GM23338 (cell line): ENCODE measurements at regions not wholly inside any gene's neighbourhood (a gene's known extent, or its start where the extent isn't known, plus 50 kb on each side); places are given as distances from the start of the nearest gene placed in this dataset.

ENCODE experiments used
- ATAC-seq: fragments of 200-7000 bp; cut with Tn5 transposase; 3 replicates; pipeline ENCODE4 v1.9.1; 2020
- DNase-seq: peaks from one replicate; pipeline ENCODE4 v3.0.0-alpha.2; 2015; ENCODE audit warnings: low spot score
- H2AFZ ChIP-seq: fragments of 200-600 bp; sonication (generic); 2 replicates; pipeline ENCODE4 v1.8.0; 2016; ENCODE audit warnings: antibody characterized with exemption, mild to moderate bottlenecking, moderate library complexity
- H3F3A ChIP-seq: fragments of 200-600 bp; sonication (generic); replicated peaks from 2 replicates; pipeline ENCODE4 v1.8.0; 2017; ENCODE audit warnings: antibody characterized with exemption, mixed run types, low read depth
- H3K27ac ChIP-seq: fragments of 200-600 bp; sonication (generic); 2 replicates; pipeline ENCODE4 v1.6.1; 2016; ENCODE audit warnings: low read depth
- H3K27me3 ChIP-seq: fragments of 200-600 bp; sonication (generic); 2 replicates; pipeline ENCODE4 v1.8.0; 2016; ENCODE audit warnings: mild to moderate bottlenecking, mixed run types, moderate library complexity; ENCODE audit not compliant: insufficient read depth
- H3K36me3 ChIP-seq: fragments of 200-600 bp; sonication (generic); 2 replicates; pipeline ENCODE4 v1.8.0; 2016; ENCODE audit warnings: mild to moderate bottlenecking; ENCODE audit not compliant: insufficient read depth
- H3K4me1 ChIP-seq: fragments of 200-600 bp; sonication (generic); 2 replicates; pipeline ENCODE4 v1.8.0; 2016; ENCODE audit warnings: mild to moderate bottlenecking, moderate library complexity; ENCODE audit not compliant: insufficient read depth
- H3K4me2 ChIP-seq: fragments of 200-600 bp; sonication (generic); 2 replicates; pipeline ENCODE4 v1.7.1; 2017; ENCODE audit warnings: mixed run types
- H3K4me3 ChIP-seq: fragments of 200-600 bp; sonication (generic); 2 replicates; pipeline ENCODE4 v1.6.1; 2016; ENCODE audit warnings: mixed run types
- H3K79me2 ChIP-seq: fragments of 200-600 bp; sonication (generic); replicated peaks from 2 replicates; pipeline ENCODE4 v1.8.0; 2017; ENCODE audit warnings: mild to moderate bottlenecking; ENCODE audit not compliant: insufficient read depth
- H3K9me2 ChIP-seq: fragments of 200-600 bp; sonication (generic); 2 replicates; pipeline ENCODE4 v1.8.0; 2017; ENCODE audit not compliant: insufficient read depth
- H4K20me1 ChIP-seq: fragments of 200-600 bp; sonication (generic); replicated peaks from 2 replicates; pipeline ENCODE4 v1.8.0; 2017; ENCODE audit warnings: mild to moderate bottlenecking; ENCODE audit not compliant: insufficient read depth
- H3K27ac Mint-ChIP-seq: 2 replicates; pipeline ENCODE4 v1.8.0; 2020; ENCODE audit warnings: inconsistent platforms, mild to moderate bottlenecking, moderate library complexity, mixed read lengths
- H3K27me3 Mint-ChIP-seq: 3 replicates; pipeline ENCODE4 v1.8.0; 2022; ENCODE audit warnings: low read depth, mild to moderate bottlenecking, moderate library complexity, mixed read lengths, inconsistent platforms; ENCODE audit not compliant: insufficient read depth, poor library complexity
- H3K36me3 Mint-ChIP-seq: 3 replicates; pipeline ENCODE4 v1.8.0; 2021; ENCODE audit warnings: low read depth, mild to moderate bottlenecking, inconsistent platforms, moderate library complexity, mixed read lengths
- H3K4me1 Mint-ChIP-seq: 3 replicates; pipeline ENCODE4 v1.8.0; 2020; ENCODE audit warnings: mild to moderate bottlenecking, inconsistent platforms, mixed read lengths
- H3K4me3 Mint-ChIP-seq: 3 replicates; pipeline ENCODE4 v1.8.0; 2021; ENCODE audit warnings: moderate library complexity, mild to moderate bottlenecking, inconsistent platforms, mixed read lengths
- H3K9me3 Mint-ChIP-seq: 3 replicates; pipeline ENCODE4 v1.8.0; 2020; ENCODE audit warnings: moderate library complexity, mild to moderate bottlenecking, inconsistent platforms, mixed read lengths
- CREB1 ChIP-seq: fragments of 250-450 bp; sonication (Bioruptor Pico); IDR thresholded peaks from 2 replicates; pipeline ENCODE4 v1.5.0; 2020; ENCODE audit warnings: low read depth, mild to moderate bottlenecking, moderate library complexity
- EZH2 ChIP-seq: fragments of 200-600 bp; sonication (generic); IDR thresholded peaks from one replicate; pipeline ENCODE4 v1.8.0; 2017; ENCODE audit warnings: antibody characterized with exemption, mild to moderate bottlenecking, low read depth; ENCODE audit not compliant: unreplicated experiment
- NANOG ChIP-seq: IDR thresholded peaks from 2 replicates; pipeline ENCODE4 v1.6.1; 2016; ENCODE audit warnings: antibody characterized with exemption, borderline replicate concordance
- POLR2AphosphoS5 ChIP-seq: IDR thresholded peaks from 2 replicates; pipeline ENCODE4 v1.6.1; 2016; ENCODE audit warnings: antibody characterized with exemption, low read depth
- REST ChIP-seq: IDR thresholded peaks from one replicate; pipeline ENCODE4 v1.6.1; 2018; ENCODE audit warnings: antibody characterized with exemption; ENCODE audit not compliant: unreplicated experiment
- ZNF331 ChIP-seq: fragments of 250-450 bp; sonication (Bioruptor Pico); IDR thresholded peaks from 2 replicates; pipeline ENCODE4 v1.5.0; 2020; ENCODE audit warnings: low read depth, mild to moderate bottlenecking, moderate library complexity
- TF ChIP-seq, protein P1 (sequence below), 2 experiments: fragments of 200-600 bp in 1 of 2; sonication (generic) in 1 of 2; conservative IDR thresholded peaks; 2 replicates each; pipeline versions ENCODE4 v1.5.1 to v1.6.1; 2016 to 2017; ENCODE audit warnings: antibody characterized with exemption in 2 of 2, low read depth in 2 of 2, mild to moderate bottlenecking in 2 of 2, moderate library complexity in 1 of 2
- TF ChIP-seq, protein P2 (sequence below): fragments of 250-450 bp; sonication (Bioruptor Pico); IDR thresholded peaks from 2 replicates; pipeline ENCODE4 v1.5.0; 2020; ENCODE audit warnings: mild to moderate bottlenecking, moderate library complexity

DNA sequence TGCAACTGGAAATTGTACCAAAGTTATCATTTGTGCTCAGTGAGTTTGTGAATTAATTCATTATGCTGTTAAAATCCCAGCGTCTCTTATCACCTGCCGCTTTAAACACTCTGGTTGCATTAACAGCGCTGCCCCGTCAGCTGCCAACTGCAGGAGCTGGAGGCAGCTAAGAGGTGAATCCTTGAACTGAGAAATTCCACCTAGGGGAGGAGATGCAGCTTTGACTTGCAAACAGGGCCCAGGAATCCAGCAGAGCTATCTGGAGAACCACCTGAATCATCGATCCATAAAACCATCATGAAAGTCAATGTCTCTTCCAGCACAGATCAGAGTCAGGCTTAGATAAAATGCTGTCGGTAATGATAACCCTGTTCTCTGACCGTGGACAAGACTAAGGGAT lies 140.7 kb upstream of the PTBP2 start (continued):
- TF ChIP-seq REST (no peak), POLR2AphosphoS5 (no peak), NANOG (no peak)

GRCh38 chr1:96581772-96582171 lies 139.8 kb upstream of the PTBP2 start:
- Mint-ChIP-seq H3K36me3 (no peaks in the 10 kb centered on the region), H3K4me3 (peak overlapping the region; percentile 38), H3K4me1 (peaks cover 35% of the 10 kb centered on the region), H3K27ac (no peak overlapping the region), H3K9me3 (no peaks in the 10 kb centered on the region), H3K27me3 (no peaks in the 10 kb centered on the region)
- Histone ChIP-seq H4K20me1 (no peaks in the 10 kb centered on the region), H3K27ac (no peak overlapping the region), H2AFZ (no peak overlapping the region), H3K79me2 (no peaks in the 10 kb centered on the region), H3K4me2 (peak overlapping the region; percentile 64), H3K36me3 (no peaks in the 10 kb centered on the region), H3K4me3 (peak overlapping the region; percentile 27), H3K9me2 (no peaks in the 10 kb centered on the region), H3K27me3 (no peaks in the 10 kb centered on the region), H3F3A (no peaks in the 10 kb centered on the region), H3K4me1 (peaks cover 33% of the 10 kb centered on the region)
- peak; percentile 81 for ATAC-seq
- DNase-seq, result peak; percentile 67
- TF ChIP-seq, protein P1, sequence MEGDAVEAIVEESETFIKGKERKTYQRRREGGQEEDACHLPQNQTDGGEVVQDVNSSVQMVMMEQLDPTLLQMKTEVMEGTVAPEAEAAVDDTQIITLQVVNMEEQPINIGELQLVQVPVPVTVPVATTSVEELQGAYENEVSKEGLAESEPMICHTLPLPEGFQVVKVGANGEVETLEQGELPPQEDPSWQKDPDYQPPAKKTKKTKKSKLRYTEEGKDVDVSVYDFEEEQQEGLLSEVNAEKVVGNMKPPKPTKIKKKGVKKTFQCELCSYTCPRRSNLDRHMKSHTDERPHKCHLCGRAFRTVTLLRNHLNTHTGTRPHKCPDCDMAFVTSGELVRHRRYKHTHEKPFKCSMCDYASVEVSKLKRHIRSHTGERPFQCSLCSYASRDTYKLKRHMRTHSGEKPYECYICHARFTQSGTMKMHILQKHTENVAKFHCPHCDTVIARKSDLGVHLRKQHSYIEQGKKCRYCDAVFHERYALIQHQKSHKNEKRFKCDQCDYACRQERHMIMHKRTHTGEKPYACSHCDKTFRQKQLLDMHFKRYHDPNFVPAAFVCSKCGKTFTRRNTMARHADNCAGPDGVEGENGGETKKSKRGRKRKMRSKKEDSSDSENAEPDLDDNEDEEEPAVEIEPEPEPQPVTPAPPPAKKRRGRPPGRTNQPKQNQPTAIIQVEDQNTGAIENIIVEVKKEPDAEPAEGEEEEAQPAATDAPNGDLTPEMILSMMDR (conservative IDR thresholded peaks at IDR 0.05; ENCODE audit: low read depth in 2 of 2), result no peak
- TF ChIP-seq, protein P2, sequence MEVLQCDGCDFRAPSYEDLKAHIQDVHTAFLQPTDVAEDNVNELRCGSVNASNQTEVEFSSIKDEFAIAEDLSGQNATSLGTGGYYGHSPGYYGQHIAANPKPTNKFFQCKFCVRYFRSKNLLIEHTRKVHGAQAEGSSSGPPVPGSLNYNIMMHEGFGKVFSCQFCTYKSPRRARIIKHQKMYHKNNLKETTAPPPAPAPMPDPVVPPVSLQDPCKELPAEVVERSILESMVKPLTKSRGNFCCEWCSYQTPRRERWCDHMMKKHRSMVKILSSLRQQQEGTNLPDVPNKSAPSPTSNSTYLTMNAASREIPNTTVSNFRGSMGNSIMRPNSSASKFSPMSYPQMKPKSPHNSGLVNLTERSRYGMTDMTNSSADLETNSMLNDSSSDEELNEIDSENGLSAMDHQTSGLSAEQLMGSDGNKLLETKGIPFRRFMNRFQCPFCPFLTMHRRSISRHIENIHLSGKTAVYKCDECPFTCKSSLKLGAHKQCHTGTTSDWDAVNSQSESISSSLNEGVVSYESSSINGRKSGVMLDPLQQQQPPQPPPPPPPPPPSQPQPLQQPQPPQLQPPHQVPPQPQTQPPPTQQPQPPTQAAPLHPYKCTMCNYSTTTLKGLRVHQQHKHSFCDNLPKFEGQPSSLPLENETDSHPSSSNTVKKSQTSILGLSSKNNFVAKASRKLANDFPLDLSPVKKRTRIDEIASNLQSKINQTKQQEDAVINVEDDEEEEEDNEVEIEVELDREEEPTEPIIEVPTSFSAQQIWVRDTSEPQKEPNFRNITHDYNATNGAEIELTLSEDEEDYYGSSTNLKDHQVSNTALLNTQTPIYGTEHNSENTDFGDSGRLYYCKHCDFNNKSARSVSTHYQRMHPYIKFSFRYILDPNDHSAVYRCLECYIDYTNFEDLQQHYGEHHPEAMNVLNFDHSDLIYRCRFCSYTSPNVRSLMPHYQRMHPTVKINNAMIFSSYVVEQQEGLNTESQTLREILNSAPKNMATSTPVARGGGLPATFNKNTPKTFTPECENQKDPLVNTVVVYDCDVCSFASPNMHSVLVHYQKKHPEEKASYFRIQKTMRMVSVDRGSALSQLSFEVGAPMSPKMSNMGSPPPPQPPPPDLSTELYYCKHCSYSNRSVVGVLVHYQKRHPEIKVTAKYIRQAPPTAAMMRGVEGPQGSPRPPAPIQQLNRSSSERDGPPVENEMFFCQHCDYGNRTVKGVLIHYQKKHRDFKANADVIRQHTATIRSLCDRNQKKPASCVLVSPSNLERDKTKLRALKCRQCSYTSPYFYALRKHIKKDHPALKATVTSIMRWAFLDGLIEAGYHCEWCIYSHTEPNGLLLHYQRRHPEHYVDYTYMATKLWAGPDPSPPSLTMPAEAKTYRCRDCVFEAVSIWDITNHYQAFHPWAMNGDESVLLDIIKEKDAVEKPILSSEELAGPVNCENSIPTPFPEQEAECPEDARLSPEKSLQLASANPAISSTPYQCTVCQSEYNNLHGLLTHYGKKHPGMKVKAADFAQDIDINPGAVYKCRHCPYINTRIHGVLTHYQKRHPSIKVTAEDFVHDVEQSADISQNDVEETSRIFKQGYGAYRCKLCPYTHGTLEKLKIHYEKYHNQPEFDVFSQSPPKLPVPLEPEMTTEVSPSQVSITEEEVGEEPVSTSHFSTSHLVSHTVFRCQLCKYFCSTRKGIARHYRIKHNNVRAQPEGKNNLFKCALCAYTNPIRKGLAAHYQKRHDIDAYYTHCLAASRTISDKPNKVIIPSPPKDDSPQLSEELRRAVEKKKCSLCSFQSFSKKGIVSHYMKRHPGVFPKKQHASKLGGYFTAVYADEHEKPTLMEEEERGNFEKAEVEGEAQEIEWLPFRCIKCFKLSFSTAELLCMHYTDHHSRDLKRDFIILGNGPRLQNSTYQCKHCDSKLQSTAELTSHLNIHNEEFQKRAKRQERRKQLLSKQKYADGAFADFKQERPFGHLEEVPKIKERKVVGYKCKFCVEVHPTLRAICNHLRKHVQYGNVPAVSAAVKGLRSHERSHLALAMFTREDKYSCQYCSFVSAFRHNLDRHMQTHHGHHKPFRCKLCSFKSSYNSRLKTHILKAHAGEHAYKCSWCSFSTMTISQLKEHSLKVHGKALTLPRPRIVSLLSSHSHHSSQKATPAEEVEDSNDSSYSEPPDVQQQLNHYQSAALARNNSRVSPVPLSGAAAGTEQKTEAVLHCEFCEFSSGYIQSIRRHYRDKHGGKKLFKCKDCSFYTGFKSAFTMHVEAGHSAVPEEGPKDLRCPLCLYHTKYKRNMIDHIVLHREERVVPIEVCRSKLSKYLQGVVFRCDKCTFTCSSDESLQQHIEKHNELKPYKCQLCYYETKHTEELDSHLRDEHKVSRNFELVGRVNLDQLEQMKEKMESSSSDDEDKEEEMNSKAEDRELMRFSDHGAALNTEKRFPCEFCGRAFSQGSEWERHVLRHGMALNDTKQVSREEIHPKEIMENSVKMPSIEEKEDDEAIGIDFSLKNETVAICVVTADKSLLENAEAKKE, result no peak
- TF ChIP-seq CREB1 (no peak), POLR2AphosphoS5 (no peak), EZH2 (no peak), REST (no peak), NANOG (no peak), ZNF331 (no peak)
